SJSA1 (cell line): ENCODE measurements at regions not wholly inside any gene's neighbourhood (a gene's known extent, or its start where the extent isn't known, plus 50 kb on each side); places are given as distances from the start of the nearest gene placed in this dataset.
A peak's percentile ranks its signal among the peaks of the same experiment; 100 is the strongest.

Experiments
- DNase-seq, 2 experiments: peaks; one replicate each; pipeline ENCODE4 v3.0.0-alpha.2; 2015 to 2020; ENCODE audit warnings: low spot score in 2 of 2, low read depth in 1 of 2
- H3K27ac ChIP-seq: fragments of 250-450 bp; sonication (Bioruptor Pico); 2 replicates; pipeline ENCODE4 v1.5.1; 2020; ENCODE audit warnings: mild to moderate bottlenecking, moderate library complexity
- H3K27me3 ChIP-seq: fragments of 250-450 bp; sonication (Bioruptor Pico); replicated peaks from 2 replicates; pipeline ENCODE4 v1.5.1; 2020; ENCODE audit warnings: mild to moderate bottlenecking, moderate library complexity
- H3K36me3 ChIP-seq: fragments of 250-450 bp; sonication (Bioruptor Pico); 2 replicates; pipeline ENCODE4 v1.5.1; 2020; ENCODE audit warnings: mild to moderate bottlenecking
- H3K4me1 ChIP-seq: fragments of 250-450 bp; sonication (Bioruptor Pico); replicated peaks from 2 replicates; pipeline ENCODE4 v1.6.1; 2021; ENCODE audit warnings: mild to moderate bottlenecking
- H3K4me3 ChIP-seq: fragments of 250-450 bp; sonication (Bioruptor Pico); 2 replicates; pipeline ENCODE4 v1.5.1; 2020; ENCODE audit warnings: mild to moderate bottlenecking
- H3K9me3 ChIP-seq: fragments of 250-450 bp; sonication (Bioruptor Pico); replicated peaks from 2 replicates; pipeline ENCODE4 v1.5.1; 2020; ENCODE audit warnings: mild to moderate bottlenecking

DNA sequence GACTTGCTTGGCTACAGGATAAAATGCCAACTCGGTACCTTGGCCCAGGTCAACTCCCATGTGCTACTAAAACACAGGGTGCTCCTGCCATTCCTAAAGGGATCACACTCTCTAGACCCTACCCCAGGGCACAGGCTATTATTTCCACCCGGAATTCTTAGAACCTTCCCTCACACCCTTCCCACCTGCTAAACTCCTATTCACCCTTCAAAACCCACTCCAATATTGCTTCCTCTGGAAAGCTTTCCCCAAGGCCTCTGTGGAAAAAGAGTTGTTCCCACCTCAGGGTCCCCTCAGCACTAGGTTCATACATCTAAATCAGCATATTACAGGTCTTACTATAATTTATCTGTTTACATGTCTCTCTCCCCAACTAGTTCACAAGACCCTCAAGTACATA lies 75.0 kb upstream of the TANC1 start:
- no peak for DNase-seq
- no peak overlapping the region for H3K27ac ChIP-seq
- no peaks in the 10 kb centered on the region for H3K27me3 ChIP-seq
- no peaks in the 10 kb centered on the region for H3K9me3 ChIP-seq
- H3K4me1 ChIP-seq: no peaks in the 10 kb centered on the region
- H3K36me3 ChIP-seq: no peaks in the 10 kb centered on the region
- no peak overlapping the region for H3K4me3 ChIP-seq

DNA sequence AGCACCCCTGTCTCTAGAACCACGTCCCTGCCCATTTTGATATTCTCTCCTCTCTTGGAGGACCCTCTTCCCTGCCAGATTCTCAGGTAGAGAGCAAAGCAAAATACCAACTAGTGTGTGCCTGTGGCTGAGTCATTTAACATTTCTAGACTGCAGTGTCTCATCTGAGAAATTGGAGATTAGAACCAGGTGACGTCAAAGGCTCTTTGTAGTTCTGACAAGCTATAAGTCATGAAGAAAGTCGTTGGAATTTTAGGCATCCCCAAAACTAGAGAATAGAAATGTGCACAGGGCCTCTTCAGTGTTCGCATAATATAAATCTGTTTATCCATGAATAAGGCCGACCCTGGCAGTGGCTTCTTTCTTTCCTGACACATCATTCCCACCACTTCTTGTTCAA lies 74.4 kb upstream of the TANC1 start:
- Histone ChIP-seq H3K4me1 (no peaks in the 10 kb centered on the region), H3K9me3 (no peaks in the 10 kb centered on the region), H3K4me3 (no peak overlapping the region), H3K27me3 (no peaks in the 10 kb centered on the region), H3K36me3 (no peaks in the 10 kb centered on the region), H3K27ac (no peak overlapping the region)
- peak in 1 of 2 experiments; percentile 25 for DNase-seq

- no peaks in the 10 kb centered on the region for H3K27me3 ChIP-seq
- no peaks in the 10 kb centered on the region for H3K4me1 ChIP-seq
- no peak overlapping the region for H3K4me3 ChIP-seq
- H3K36me3 ChIP-seq: no peaks in the 10 kb centered on the region
- no peak for DNase-seq
- no peaks in the 10 kb centered on the region for H3K9me3 ChIP-seq
- no peak overlapping the region for H3K27ac ChIP-seq
Observed at GRCh38 chr2:158894572-158894971, 73.9 kb upstream of the TANC1 start.

- peaks cover 8% of the 10 kb centered on the region for H3K4me1 ChIP-seq
- no peak overlapping the region for H3K4me3 ChIP-seq
- no peaks in the 10 kb centered on the region for H3K27me3 ChIP-seq
- no peak overlapping the region for H3K27ac ChIP-seq
- H3K9me3 ChIP-seq: no peaks in the 10 kb centered on the region
- no peaks in the 10 kb centered on the region for H3K36me3 ChIP-seq
- no peak for DNase-seq
Observed at GRCh38 chr2:158900345-158900744, 68.1 kb upstream of the TANC1 start.

GRCh38 chr2:158902005-158902398 lies 66.4 kb upstream of the TANC1 start:
- Histone ChIP-seq H3K36me3 (no peaks in the 10 kb centered on the region), H3K27me3 (no peaks in the 10 kb centered on the region), H3K4me1 (peaks cover 20% of the 10 kb centered on the region), H3K9me3 (no peaks in the 10 kb centered on the region), H3K27ac (no peak overlapping the region), H3K4me3 (no peak overlapping the region)
- no peak for DNase-seq

GRCh38 chr2:158903711-158904405 lies 64.6 kb upstream of the TANC1 start:
- Histone ChIP-seq H3K27me3 (no peaks in the 10 kb centered on the region), H3K4me1 (peaks cover 20% of the 10 kb centered on the region), H3K27ac (no peak overlapping the region), H3K36me3 (no peaks in the 10 kb centered on the region), H3K9me3 (no peaks in the 10 kb centered on the region), H3K4me3 (no peak overlapping the region)
- no peak for DNase-seq

GRCh38 chr2:158904627-158905177 lies 63.7 kb upstream of the TANC1 start:
- Histone ChIP-seq H3K27me3 (no peaks in the 10 kb centered on the region), H3K4me1 (peaks cover 20% of the 10 kb centered on the region), H3K9me3 (no peaks in the 10 kb centered on the region), H3K36me3 (no peaks in the 10 kb centered on the region), H3K4me3 (no peak overlapping the region), H3K27ac (no peak overlapping the region)
- DNase-seq: no peak

GRCh38 chr2:158905341-158905740 lies 63.1 kb upstream of the TANC1 start:
- Histone ChIP-seq H3K27me3 (no peaks in the 10 kb centered on the region), H3K4me3 (no peak overlapping the region), H3K27ac (no peak overlapping the region), H3K9me3 (no peaks in the 10 kb centered on the region), H3K4me1 (peaks cover 20% of the 10 kb centered on the region), H3K36me3 (no peaks in the 10 kb centered on the region)
- no peak for DNase-seq

DNA sequence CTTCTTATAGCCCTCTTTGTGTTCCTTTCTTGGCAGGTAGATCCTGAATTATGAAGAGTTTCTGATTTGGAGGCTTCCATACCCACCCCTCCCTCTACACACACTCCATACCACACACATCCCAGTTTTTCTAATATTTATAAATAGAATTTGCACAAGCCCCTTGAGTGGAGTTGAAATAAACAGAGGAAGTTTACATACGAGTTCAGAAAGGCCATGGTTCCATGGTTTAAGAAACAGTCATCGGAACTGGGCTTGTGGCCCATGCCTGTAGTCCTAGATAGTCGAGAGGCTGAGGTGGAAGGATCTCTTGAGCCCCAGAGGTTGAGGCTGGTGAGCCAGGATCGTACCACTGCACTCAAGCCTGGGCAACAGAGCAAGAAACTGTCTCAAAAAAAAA lies 62.7 kb upstream of the TANC1 start:
- no peaks in the 10 kb centered on the region for H3K27me3 ChIP-seq

DNA sequence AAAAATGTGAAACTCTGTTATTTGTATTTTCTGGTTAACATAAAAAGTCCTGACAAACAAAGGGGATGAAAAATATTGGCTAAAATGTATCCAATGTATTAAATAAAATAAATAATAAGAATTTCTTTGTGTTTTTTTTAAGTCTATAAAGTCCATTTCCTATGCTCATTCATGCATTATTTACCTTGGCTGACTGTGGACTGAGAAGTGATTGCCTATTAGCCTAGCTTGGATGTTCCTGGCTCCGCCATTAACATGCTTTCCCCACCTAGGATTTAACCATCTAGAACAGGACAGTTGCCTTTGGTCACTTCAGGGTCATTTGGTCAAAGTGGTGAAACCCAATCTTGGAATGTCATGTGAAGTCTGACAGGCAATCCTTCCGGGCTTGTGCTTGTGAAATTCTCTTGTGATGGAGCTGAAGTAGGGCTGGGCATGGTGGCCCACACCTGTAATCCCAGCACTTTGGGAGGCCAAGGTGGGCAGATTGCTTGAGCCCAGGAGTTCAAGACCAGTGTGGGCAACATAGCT lies 60.4 kb upstream of the TANC1 start:
- Histone ChIP-seq H3K27ac (no peak overlapping the region), H3K27me3 (no peaks in the 10 kb centered on the region), H3K36me3 (no peaks in the 10 kb centered on the region), H3K4me3 (no peak overlapping the region), H3K4me1 (peaks cover 20% of the 10 kb centered on the region), H3K9me3 (no peaks in the 10 kb centered on the region)
- DNase-seq: no peak

More for the DNA sequence above, 62.7 kb upstream of the TANC1 start:
- Histone ChIP-seq H3K9me3 (no peaks in the 10 kb centered on the region), H3K4me3 (no peak overlapping the region), H3K36me3 (no peaks in the 10 kb centered on the region), H3K27ac (no peak overlapping the region), H3K4me1 (peaks cover 20% of the 10 kb centered on the region)
- no peak for DNase-seq

DNA sequence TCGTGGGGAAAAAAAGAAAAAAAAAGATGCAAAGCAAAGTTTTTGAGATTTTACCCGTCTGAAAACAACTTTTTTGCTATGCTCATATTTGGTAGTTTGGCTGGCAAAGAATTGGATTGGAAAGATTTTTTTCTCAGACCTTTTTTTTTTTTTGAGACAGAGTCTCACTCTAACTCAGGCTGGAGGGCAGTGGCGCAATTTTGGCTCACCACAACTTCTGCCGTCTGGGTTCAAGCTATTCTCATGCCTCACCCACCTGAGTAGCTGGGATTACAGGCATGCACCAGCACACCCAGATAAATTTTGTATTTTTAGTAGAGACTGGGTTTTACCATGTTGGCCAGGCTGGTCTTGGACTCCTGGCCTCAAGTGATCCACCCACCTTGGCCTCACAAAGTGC lies 56.3 kb upstream of the TANC1 start:
- DNase-seq: no peak
- no peaks in the 10 kb centered on the region for H3K4me1 ChIP-seq
- no peak overlapping the region for H3K27ac ChIP-seq
- no peaks in the 10 kb centered on the region for H3K27me3 ChIP-seq
- H3K9me3 ChIP-seq: no peaks in the 10 kb centered on the region
- H3K4me3 ChIP-seq: no peak overlapping the region
- no peaks in the 10 kb centered on the region for H3K36me3 ChIP-seq

DNA sequence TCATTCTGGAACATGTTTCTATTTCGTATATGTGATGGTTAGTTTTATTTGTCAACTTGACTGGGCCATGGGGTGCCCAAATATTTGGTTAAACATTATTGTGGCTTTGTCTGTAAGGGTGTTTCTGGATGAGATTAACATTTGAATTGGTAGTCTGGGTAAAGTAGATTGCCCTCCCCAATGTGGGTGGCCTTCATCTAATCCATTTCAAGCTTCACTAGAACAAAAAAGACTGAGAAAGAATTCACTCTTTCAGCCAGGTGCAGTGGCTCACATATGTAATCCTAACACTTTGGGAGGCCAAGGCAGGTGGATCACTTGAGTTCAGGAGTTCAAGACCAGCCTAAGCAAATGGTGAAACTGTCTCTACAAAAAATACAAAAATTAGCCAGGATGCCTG lies 55.7 kb upstream of the TANC1 start:
- Histone ChIP-seq H3K9me3 (no peaks in the 10 kb centered on the region), H3K27me3 (no peaks in the 10 kb centered on the region), H3K4me1 (no peaks in the 10 kb centered on the region), H3K4me3 (no peak overlapping the region), H3K27ac (no peak overlapping the region), H3K36me3 (no peaks in the 10 kb centered on the region)
- DNase-seq: no peak

- no peak for DNase-seq
- no peaks in the 10 kb centered on the region for H3K27me3 ChIP-seq
- H3K4me1 ChIP-seq: no peaks in the 10 kb centered on the region
- no peak overlapping the region for H3K27ac ChIP-seq
- no peak overlapping the region for H3K4me3 ChIP-seq
- H3K9me3 ChIP-seq: no peaks in the 10 kb centered on the region
- no peaks in the 10 kb centered on the region for H3K36me3 ChIP-seq
Observed at GRCh38 chr2:158914066-158914465, 54.4 kb upstream of the TANC1 start.

GRCh38 chr2:158914731-158915130 lies 53.7 kb upstream of the TANC1 start:
- H3K4me3 ChIP-seq: no peak overlapping the region
- H3K27ac ChIP-seq: no peak overlapping the region
- H3K36me3 ChIP-seq: no peaks in the 10 kb centered on the region
- no peaks in the 10 kb centered on the region for H3K9me3 ChIP-seq
- no peaks in the 10 kb centered on the region for H3K4me1 ChIP-seq
- no peak for DNase-seq
- no peaks in the 10 kb centered on the region for H3K27me3 ChIP-seq

DNA sequence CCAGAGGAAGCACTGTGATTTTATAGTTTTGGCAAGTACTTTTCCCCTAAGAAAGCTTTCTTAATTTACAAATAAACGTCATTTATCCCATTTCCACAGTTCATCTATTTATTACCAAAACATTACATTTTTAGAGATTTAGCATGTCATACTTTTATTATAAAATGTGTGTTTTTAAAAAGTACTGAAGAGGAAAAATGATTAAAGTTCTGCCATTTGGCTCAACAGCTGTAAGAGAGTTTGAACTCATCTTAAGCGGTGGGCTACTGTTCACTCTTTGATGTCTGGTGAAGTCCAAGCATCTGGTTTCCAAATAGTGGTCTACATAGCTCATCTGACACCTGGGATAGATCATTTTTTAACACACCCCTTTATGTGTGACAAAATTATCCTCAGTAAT lies 51.3 kb upstream of the TANC1 start:
- Histone ChIP-seq H3K27me3 (no peaks in the 10 kb centered on the region), H3K27ac (no peak overlapping the region), H3K4me3 (no peak overlapping the region), H3K4me1 (peaks cover 3% of the 10 kb centered on the region), H3K9me3 (no peaks in the 10 kb centered on the region), H3K36me3 (no peaks in the 10 kb centered on the region)
- DNase-seq: no peak
